CD1c-positive myeloid dendritic cell (primary cell): ENCODE measurements at regions not wholly inside any gene's neighbourhood (a gene's known extent, or its start where the extent isn't known, plus 50 kb on each side); places are given as distances from the start of the nearest gene placed in this dataset.
A peak's percentile ranks its signal among the peaks of the same experiment; 100 is the strongest.
"Not testable (repeated sequence)": the region's sequence is repeated elsewhere in the genome, so short reads cannot be mapped to it uniquely, and the experiment has no call there.

ENCODE experiments used
- DNase-seq: peaks from one replicate; pipeline ENCODE4 v3.0.0-alpha.2; 2016; ENCODE audit errors: extremely low spot score

DNA sequence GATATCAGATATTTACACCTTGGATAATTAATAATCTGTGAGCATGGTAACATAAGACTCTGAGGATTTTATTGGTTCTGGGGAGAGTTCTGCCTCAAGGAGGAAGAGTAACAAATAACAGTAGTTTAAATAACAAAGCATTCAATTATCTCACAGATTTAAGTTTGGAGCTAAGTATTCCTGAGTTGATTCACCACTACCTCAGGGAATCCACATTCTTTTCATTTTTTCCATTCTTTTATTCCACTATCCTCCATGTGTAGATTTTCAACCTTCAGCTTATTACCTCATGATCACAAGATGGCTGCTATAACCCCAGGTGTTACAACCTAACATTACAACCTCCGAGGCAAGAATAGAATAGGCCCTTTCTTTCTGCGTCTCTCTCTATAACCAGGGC, 252.2 kb upstream of the TOX3 start:
- DNase-seq: no peak

DNA sequence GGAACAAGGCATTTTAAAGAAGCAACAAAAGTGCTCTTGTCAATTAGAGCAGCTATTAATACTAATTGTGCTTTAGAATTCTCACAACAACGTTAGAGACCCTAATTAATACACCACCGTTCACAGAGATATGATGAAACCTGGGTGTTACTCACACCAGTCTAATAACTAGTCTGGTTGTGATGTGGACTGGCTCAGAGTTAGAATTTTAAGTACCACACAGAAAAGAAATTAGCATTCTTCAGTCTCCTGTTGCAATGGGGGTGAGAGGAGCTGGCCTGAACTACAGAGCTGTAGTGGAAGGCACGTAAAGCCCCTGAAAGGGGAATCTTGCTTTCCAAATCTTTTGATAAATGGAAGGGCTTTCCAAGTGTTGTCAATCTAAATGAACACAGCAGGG, 240.8 kb upstream of the TOX3 start:
- no peak for DNase-seq

DNA sequence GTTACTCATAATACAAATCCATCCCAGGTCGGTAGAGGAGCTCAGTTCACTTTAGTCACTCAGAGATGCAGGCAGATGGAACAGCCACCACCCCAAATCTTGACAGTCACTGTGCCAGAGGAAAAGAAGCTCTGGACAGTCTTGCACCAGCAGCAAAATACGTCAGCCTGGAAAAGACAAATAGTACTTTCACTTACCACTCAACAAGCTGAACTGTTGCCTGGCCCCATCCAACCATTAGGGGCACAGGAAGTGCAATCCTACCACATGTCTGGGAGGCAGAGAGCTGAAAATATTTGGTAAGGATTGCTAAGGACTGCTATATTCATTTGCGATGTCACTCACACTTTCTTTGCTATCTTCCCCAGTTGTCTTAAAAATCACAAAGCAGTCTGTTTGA, 239.1 kb upstream of the TOX3 start:
- no peak for DNase-seq

DNA sequence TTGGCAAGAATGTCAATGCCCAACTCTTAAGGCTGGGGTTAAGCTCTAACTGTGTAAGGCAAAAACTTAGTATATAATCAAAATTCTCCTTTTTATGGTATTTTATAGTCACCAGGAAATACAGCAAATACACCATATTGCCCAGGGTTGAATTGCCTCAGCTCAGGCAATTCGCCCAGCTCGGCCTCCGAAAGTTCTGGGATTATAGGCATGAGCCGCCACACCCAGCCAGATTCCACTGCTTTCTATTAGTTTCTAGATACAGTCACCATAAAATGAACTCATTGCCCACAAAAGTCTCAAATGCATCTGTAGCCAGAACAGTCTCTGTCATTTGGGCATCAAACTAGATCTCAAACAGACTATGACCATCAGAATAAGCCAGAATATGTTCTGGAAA, 238.7 kb upstream of the TOX3 start:
- DNase-seq: no peak

DNA sequence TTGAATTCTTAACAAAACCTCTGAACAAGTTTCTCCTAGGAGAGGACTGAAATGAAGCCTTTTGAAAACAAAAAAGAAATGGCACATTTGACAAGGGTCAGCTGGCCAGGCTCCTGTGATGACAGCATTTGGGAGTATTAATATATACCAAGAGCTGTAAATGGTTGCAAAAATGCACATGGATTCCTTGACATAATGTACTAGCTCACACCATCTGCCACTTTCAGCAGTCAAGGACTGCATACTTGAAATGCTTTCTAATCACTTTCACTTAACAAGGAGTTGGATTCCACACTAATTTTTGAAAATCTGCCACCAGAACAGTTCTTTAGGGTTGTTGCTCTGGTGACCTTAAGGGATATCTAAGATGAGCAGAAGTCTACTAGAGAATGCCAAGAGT, 236.7 kb upstream of the TOX3 start:
- DNase-seq: no peak

DNA sequence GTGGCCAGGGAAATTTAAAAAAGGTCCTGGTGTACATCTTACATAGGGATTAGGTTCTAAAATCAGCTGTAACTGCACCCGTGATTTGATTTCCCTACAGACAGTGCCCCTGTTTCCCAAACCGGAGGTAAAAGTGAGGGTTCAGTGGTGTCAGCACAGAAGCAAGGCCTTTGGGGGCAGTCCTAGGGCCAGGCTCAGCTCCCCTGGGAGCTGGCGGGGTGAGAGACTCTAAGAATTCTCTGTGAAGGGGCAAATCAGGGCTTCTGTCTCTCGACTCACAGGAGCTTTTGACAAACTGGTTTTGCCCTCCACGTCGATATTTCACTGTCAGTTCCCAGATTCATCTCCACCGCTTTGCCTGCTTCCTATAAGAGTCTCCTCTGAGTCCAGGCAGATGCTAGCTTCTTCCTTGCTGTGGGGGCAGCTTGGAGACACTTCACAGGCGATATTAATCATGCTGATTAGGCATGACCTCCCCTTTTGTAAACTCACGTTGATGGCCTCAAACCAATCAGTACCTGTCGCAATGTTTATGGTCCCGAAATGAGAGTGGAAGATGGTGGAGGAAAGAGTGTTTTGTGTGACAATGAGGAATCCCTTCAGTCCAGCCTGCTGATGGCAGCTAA, 234.2 kb upstream of the TOX3 start:
- DNase-seq: no peak

DNA sequence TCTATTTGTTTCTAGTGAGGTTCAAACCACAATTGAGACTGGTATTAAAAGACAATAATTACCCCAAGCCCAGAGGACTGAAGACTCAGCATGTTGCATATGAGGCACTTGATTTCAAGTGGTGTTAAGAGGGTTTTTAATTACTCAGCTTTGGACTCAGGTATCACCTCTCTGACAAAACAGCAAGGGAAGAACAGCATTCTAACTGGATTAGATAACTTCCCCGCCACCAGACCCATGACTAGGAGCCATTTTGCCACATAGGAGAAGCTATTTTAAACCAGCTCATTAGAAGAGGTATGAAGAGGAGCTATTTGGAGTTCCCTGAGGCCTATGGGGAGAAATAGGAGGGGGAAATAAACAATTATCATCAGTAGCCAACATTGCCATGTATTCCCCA, 226.1 kb upstream of the TOX3 start:
- no peak for DNase-seq

DNA sequence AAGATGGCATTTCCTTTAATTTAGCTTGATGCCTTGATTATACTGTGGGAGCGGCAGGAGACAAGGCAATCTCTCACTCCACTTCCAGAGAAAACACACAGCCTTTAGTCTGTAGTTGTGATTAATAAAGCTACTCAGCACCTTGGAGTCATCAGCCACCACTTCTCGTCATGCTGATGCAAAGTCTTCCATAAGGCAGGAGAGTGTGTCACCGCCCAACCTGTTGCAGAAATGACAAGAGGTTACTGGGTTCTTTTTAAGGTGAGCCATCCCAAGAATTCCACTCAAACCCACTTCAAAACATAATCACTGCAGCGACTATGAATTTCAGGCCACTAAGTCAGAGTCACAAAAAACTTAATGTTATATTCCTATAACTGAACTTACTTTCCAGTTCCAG, 223.9 kb upstream of the TOX3 start:
- no peak for DNase-seq

DNA sequence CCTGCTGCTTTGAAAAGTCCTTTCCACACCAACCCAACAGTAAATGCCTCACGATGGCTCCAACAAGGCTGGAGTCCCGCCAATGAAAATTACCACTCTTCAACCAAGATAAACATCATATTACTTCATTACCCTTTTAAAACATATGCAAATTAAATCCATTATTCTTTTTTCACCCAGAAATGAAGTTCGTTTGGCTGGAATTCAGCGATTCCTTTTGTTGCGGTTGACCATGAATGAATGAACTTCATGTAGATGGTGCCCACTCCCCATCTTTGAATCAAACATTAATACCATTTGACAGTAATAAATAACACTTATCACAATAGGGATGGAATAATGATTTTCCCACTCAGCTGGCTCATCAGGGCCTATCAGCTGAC, 211.5 kb upstream of the TOX3 start:
- no peak for DNase-seq

DNA sequence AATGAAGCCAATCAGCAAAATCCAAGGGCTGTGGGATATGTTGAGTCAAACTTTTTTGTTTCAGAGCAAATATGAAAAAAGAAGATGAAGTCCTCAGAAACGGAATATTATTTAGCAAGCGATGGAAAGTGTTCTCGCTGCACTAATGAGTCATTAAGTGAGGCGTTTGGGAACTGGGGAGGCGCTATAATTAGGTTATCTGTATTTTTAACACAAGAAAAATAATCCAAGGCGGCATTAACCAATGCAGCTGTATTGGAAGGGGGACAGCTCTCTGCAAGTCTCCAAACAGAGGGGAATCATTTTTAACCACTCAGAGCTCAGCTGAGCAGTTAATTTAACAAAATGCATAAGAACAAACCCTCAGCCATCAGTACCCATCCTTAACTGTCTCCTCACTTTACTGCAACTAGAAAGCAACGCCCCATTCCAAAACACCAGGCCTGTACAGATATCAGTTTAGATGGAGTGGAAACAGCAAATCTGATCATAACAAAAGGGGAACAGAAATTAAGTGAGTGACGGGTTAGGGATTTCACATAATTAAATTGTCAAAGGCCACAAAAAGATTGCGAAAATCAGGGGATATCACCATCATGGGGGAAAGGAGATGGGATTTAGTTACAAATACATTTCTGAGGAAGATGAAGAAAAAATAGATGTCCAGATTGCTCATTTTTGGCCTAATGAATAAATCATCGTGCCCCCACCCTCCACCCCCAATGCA, 211.0 kb upstream of the TOX3 start:
- peak; percentile 43 for DNase-seq

DNA sequence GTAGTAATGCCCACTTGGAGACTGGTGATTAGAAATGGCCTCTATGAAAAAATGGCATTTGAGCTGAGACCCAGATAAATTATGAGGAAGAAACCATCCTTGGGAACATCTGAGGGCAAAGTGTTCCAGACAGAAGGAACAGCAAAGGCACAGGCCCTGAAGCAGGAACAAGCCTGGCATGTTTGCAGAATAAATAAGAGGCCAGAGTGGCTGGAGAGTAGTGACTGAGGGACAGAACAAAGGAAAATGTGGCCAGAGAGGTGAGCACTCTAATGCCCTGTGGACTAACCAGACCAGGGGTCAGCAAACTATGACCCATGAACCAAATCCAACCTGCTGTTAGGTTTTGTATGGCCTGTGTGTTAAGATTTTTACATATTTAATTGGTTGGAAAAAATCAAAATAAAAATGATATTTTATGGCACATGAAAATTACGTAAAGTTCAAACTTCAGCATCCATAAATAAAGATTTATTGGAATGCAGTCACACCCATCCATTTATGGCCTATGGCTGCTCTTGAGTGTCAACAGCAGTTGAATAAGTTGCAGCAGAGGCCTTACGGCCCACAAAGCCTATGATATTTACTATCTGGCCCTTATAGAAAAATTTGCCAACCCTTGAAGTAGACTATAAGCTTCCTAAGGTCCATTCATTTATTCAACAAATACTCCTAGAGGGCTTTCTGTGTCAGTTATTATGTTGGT, 210.0 kb upstream of the TOX3 start:
- DNase-seq: no peak

DNA sequence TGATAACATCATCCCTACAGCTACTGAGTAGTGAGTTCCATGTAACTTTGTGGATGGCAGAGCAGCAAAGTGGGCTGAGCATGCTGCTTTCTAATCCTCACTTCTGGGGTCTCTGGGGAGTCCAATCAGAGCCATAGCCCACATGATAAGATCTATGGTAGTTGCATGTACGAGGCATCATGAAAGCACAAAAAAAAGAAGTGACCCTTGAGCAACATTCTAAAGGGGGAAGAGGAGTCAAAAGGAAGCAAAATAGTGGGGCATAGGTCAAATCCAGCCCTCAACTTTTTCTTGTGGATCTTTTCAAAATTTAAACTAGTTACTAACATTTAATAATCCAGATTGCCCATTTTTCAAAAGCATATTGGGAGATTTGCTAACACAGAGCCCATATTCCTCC, 208.5 kb upstream of the TOX3 start:
- peak; percentile 35 for DNase-seq

DNA sequence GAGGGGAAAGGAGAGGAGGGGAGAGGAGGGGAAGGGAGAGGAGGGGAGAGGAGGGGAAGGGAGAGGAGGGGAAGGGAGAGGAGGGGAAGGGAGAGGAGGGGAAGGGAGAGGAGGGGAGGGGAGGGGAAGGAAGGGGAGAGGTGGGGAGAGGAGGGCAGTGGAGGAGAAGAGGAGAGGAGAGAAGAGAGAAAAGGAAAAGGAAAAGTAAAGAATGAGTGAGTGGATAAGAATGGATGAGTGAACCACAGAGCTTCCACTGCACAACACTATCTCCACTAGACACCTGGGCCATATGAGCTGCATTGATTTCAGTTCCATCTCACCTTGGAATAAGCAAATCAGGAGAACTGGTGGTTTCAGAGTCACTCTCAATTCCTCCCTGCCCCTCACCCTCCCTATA, 204.1 kb upstream of the TOX3 start:
- DNase-seq: no peak

DNA sequence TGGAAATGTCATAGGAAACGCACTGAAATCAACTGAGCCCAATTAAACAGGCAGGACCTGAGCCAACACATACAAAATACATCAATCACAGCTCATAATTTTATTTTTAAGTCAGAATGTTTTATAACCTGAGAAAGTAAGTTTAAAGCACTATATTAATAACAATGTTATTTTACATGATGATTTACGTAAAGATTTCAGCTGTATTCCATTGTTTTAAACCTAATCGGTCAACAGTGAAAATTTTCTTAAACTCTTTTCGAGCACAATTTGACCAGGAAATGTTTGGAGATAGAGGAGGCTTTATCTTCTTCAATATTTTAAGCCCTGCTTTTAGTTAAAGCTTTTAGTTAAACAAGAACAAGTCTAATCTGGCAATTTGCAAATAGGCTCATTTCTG, 201.8 kb upstream of the TOX3 start:
- no peak for DNase-seq

DNA sequence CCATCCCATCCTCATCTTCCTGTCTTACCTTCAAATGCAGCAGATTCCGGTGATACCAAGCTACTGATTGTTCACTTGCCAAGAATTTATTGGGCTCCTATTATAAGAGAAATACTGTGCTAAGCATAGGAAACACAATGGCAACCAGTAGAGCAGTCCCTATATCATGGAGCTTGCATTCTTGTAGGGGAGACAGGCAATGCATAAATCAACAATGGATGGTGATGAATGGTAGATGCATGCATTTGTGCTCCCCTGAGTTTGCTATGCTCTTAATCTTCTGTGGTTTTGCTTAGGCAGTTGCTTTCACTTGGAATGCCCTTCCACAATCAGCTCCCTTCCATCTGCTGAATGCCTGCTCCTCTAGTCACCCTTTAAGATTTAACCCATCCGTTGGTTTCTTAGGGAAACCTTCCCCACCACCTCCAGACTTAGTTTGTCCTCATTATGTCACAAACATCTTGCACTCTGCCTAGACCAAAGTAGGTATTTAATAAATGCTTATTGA, 200.2 kb upstream of the TOX3 start:
- DNase-seq: no peak

DNA sequence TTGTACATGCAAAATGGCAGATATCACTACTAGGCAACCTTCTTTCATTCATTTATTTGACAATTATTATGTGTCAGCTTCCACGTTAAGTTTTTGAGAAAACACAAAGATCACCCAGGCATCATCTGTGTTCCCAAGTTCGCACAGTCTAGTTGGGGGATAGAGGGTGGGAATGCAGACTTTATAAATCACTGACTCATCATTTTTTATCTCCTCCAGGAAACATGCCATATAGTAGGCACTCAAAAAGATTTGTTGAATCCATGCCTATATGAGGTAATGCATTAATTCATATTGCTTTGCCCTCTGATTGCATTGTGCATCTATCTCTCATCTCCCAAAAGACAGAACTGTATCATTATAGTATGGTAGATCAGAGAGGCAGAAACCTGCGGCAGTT, 196.8 kb upstream of the TOX3 start:
- DNase-seq: no peak

DNA sequence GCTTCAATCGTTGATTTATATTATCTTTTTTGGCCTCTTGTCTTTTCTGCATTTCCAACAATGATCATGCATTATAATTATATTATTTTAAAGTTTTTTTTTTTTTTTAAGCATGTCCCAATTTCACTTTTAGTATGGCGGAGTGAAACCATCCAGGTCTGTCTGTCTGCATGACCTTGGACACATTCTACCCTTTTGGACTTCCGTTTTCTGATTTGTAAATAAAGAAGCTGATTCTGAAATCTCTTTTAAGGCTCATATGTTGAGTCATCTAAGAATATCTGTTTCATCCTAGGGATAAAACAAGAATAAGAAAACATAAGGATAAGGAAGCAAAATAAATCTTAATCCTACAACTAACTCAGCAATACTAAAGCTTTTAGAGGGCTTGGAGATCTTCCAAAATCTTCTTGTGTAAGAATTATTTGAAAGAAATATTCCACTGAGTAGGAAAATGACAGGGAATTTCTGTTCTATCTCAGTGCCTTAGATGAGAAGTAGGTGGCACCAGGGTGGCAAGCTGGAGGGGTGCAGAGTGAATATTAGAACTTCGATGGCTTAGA, 195.7 kb upstream of the TOX3 start:
- no peak for DNase-seq

DNA sequence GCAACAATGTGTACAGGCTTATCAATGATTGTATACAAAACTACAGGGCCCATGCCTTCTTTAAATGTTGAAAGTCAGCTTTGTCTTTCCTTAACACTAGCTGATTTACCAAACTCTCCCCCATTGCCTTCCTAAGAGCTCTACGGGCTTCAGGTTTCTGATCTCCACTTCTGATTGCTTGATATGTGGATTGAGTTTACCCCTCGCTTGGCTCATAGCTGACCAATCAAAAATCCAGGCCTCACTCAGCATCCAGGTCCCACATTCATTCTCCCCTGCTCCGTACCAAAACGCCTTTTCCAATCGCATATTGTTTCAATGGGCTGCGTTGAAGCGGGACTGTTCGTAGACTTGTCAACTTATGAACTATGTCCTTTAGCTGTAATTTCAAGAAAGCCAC, 195.1 kb upstream of the TOX3 start:
- no peak for DNase-seq

DNA sequence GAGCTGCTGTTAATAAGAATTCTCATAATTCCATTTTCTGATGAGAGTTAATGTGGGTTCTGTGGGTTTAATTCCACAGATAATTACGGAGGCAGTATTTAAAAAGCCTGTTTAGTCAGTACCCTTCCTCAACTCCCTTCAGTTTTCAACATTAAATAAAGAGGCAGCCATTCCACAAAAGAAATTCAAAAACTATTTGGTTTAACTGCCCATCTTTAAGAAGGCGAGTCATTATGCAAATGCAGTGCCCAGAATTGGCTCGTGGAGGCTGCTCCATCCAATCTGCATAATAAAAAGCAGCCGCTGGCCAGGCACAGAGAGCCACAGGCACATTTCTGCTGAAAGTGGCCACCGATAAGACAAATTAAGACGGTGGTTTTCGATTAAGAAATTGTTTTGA, 194.4 kb upstream of the TOX3 start:
- DNase-seq: no peak

DNA sequence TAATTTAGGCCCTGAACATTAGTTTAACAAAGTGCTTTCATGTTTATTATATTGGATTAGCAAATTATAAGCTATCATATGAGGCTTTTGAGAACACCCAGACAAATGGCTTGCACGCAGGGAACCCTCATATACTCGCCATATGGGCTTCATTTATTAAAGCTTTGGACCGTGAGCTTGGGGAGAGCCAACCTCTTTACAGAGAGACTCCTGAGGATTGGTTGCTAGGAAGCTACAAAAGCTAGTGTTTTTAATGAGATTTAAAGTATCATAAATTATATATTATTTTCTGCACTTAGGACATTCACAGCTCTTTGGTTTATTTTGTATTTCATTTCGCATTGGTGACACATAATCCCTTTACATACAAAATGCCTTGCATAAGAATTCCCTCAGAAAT, 193.8 kb upstream of the TOX3 start:
- DNase-seq: no peak

DNA sequence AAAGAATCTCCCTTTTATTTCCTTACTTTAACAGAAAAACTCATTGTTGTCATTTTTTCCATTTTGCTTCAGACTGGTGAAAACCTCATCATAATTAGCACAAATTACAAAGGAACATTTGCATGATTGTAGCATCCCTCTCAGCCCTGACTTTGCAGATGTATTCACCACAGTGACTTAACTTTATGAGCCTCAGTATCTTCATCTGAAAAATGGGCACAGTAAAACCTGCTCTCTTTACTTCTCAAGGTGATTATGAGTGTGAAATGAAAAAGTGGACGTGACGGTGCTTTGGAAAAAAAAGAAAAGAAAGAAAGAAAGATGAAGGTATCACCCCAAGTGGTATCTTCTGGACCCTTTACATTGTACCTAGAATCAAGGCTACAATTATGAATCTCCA, 193.4 kb upstream of the TOX3 start:
- DNase-seq: no peak

DNA sequence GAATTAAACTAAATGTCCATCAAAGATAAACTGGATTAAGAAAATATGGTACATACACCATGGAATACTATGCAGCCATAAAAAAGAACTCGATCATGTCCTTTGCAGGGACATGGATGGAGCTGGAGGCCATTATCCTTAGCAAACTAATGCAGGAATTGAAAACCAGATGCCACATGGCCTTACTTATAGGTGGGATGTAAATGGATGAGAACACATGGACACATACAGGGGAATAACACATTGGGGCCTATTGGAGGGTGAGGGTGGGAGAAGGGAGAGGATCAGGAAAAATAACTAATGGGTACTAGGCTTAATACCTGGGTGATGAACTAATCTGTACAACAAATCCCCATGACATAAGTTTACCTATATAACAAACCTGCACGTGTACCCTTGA, 192.0 kb upstream of the TOX3 start:
- not testable (repeated sequence) for DNase-seq
